Hematopoietic multipotent progenitor cell treated with erythropoietin and hydrocortisone succinate and interleukin-3 and kit ligand, for 15 days (in vitro differentiated cells): ENCODE measurements at regions not wholly inside any gene's neighbourhood (a gene's known extent, or its start where the extent isn't known, plus 50 kb on each side); places are given as distances from the start of the nearest gene placed in this dataset.
"Not testable (repeated sequence)": the region's sequence is repeated elsewhere in the genome, so short reads cannot be mapped to it uniquely, and the experiment has no call there.

ENCODE experiments used
- DNase-seq: peaks from one replicate; pipeline ENCODE4 v3.0.0-alpha.2; 2015; ENCODE audit warnings: low spot score

- DNase-seq = not testable (repeated sequence)
Observed at GRCh38 chr10:47711428-47711827, 52.0 kb downstream of the SYT15B start.

- DNase-seq = not testable (repeated sequence)
Observed at GRCh38 chr10:47710443-47710842, 52.9 kb downstream of the SYT15B start.

GRCh38 chr10:47705698-47706414 is 57.5 kb downstream of the SYT15B start:
- peak; percentile 18 for DNase-seq

GRCh38 chr10:47701285-47701684 is 62.1 kb downstream of the SYT15B start:
- not testable (repeated sequence) for DNase-seq

- DNase-seq = not testable (repeated sequence)
Observed at GRCh38 chr10:47699854-47700253, 63.5 kb downstream of the SYT15B start.

GRCh38 chr10:47696170-47696569 is 67.2 kb downstream of the SYT15B start:
- not testable (repeated sequence) for DNase-seq

- DNase-seq = not testable (repeated sequence)
Observed at GRCh38 chr10:47695149-47695548, 68.2 kb downstream of the SYT15B start.

GRCh38 chr10:47690304-47690703 is 73.1 kb downstream of the SYT15B start:
- not testable (repeated sequence) for DNase-seq

- not testable (repeated sequence) for DNase-seq
Observed at GRCh38 chr10:47683826-47684475, 79.4 kb downstream of the SYT15B start.

- DNase-seq = not testable (repeated sequence)
Observed at GRCh38 chr10:47681638-47681990, 81.8 kb downstream of the SYT15B start.

- DNase-seq = not testable (repeated sequence)
Observed at GRCh38 chr10:47680848-47681637, 82.3 kb downstream of the SYT15B start.

GRCh38 chr10:47676102-47676501 is 87.3 kb downstream of the SYT15B start:
- not testable (repeated sequence) for DNase-seq

- DNase-seq = not testable (repeated sequence)
Observed at GRCh38 chr10:47675577-47675976, 87.8 kb downstream of the SYT15B start.

- DNase-seq = not testable (repeated sequence)
Observed at GRCh38 chr10:47673128-47673527, 90.3 kb downstream of the SYT15B start.

- not testable (repeated sequence) for DNase-seq
Observed at GRCh38 chr10:47670857-47671256, 92.5 kb downstream of the SYT15B start.

- DNase-seq = not testable (repeated sequence)
Observed at GRCh38 chr10:47661955-47662577, 101.3 kb downstream of the SYT15B start.

- not testable (repeated sequence) for DNase-seq
Observed at GRCh38 chr10:47656732-47657131, 106.7 kb downstream of the SYT15B start.

GRCh38 chr10:47654161-47654560 is 109.2 kb downstream of the SYT15B start:
- DNase-seq = not testable (repeated sequence)

GRCh38 chr10:47648594-47648993 is 114.8 kb downstream of the SYT15B start:
- DNase-seq = not testable (repeated sequence)

GRCh38 chr10:47647523-47648101 is 115.8 kb downstream of the SYT15B start:
- DNase-seq = not testable (repeated sequence)

- DNase-seq = peak; percentile 49
Observed at GRCh38 chr10:47646686-47647273, 116.6 kb downstream of the SYT15B start.
